ENCODE measurements at regions not wholly inside any gene's neighbourhood (a gene's known extent, or its start where the extent isn't known, plus 50 kb on each side); places are given as distances from the start of the nearest gene placed in this dataset.

DNA sequence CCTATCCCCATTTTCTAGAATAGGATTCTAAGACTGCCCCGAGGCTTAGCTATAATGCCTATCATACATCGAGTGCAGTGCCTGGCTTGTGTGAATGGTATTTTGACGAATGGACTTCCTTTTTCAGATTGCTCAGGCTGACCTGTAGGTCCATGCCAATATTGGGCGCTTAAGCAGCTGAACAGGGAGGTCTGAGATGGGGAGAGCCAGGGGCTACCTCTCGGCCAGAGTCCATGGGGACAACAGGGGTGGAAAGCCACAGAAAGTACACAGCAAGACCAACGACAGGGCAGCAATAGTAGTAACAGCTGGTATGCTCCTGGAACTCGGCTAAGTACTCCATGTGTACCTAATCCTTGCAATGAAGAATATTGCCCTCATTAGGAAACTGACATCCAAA is 91.7 kb upstream of the WSCD1 start:
- H3K9ac ChIP-seq (ENCODE audit: low read depth, low read length), result no peak overlapping the region
- H3K79me1 ChIP-seq (ENCODE audit: low read depth in 1 of 2, low read length in 2 of 2), result no peaks in the 10 kb centered on the region
- TF ChIP-seq RAD21 (IDR thresholded peaks at IDR 0.05; ENCODE audit: low read length) (no peak), NFE2L2 (IDR thresholded peaks at IDR 0.05; ENCODE audit: low read depth, low read length) (no peak), RCOR1 (IDR thresholded peaks at IDR 0.05; ENCODE audit: insufficient replicate concordance, low read length) (no peak), SMC3 (IDR thresholded peaks at IDR 0.05; ENCODE audit: low read depth, low read length) (no peak), CHD1 (IDR thresholded peaks at IDR 0.05; ENCODE audit: low read depth, low read length) (no peak), MXI1 (IDR thresholded peaks at IDR 0.05; ENCODE audit: borderline replicate concordance, low read depth, low read length) (no peak), BHLHE40 (IDR thresholded peaks at IDR 0.05; ENCODE audit: low read depth, low read length) (no peak), MAZ (IDR thresholded peaks at IDR 0.05; ENCODE audit: borderline replicate concordance, low read depth, low read length) (no peak), RFX5 (IDR thresholded peaks at IDR 0.05; ENCODE audit: low read depth, low read length) (no peak), MAFK (IDR thresholded peaks at IDR 0.05; ENCODE audit: low read depth, low read length) (no peak), CEBPB (IDR thresholded peaks at IDR 0.05; ENCODE audit: low read depth, low read length) (no peak), POLR2A (IDR thresholded peaks at IDR 0.05; ENCODE audit: low read depth, low read length) (no peak), FOS (IDR thresholded peaks at IDR 0.05; ENCODE audit: low read depth, low read length) (no peak)
- TF ChIP-seq, protein P1, sequence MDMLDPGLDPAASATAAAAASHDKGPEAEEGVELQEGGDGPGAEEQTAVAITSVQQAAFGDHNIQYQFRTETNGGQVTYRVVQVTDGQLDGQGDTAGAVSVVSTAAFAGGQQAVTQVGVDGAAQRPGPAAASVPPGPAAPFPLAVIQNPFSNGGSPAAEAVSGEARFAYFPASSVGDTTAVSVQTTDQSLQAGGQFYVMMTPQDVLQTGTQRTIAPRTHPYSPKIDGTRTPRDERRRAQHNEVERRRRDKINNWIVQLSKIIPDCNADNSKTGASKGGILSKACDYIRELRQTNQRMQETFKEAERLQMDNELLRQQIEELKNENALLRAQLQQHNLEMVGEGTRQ (IDR thresholded peaks at IDR 0.05; ENCODE audit: low read depth, low read length), result no peak
- TF ChIP-seq, protein P2, sequence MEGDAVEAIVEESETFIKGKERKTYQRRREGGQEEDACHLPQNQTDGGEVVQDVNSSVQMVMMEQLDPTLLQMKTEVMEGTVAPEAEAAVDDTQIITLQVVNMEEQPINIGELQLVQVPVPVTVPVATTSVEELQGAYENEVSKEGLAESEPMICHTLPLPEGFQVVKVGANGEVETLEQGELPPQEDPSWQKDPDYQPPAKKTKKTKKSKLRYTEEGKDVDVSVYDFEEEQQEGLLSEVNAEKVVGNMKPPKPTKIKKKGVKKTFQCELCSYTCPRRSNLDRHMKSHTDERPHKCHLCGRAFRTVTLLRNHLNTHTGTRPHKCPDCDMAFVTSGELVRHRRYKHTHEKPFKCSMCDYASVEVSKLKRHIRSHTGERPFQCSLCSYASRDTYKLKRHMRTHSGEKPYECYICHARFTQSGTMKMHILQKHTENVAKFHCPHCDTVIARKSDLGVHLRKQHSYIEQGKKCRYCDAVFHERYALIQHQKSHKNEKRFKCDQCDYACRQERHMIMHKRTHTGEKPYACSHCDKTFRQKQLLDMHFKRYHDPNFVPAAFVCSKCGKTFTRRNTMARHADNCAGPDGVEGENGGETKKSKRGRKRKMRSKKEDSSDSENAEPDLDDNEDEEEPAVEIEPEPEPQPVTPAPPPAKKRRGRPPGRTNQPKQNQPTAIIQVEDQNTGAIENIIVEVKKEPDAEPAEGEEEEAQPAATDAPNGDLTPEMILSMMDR (conservative IDR thresholded peaks at IDR 0.05; ENCODE audit: low read depth, low read length), result no peak
- TF ChIP-seq, protein P3, sequence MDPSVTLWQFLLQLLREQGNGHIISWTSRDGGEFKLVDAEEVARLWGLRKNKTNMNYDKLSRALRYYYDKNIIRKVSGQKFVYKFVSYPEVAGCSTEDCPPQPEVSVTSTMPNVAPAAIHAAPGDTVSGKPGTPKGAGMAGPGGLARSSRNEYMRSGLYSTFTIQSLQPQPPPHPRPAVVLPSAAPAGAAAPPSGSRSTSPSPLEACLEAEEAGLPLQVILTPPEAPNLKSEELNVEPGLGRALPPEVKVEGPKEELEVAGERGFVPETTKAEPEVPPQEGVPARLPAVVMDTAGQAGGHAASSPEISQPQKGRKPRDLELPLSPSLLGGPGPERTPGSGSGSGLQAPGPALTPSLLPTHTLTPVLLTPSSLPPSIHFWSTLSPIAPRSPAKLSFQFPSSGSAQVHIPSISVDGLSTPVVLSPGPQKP (IDR thresholded peaks at IDR 0.05; ENCODE audit: borderline replicate concordance, low read depth, low read length), result no peak
- BruUV-seq (replicated peaks), result no TSS peak
- no peak overlapping the region for H3K4ac ChIP-seq (ENCODE audit: low read depth, low read length)
- no CpG with 5 or more reads among the region's 7 CpGs for WGBS, 2 experiments (ENCODE audit: extremely low coverage in 2 of 2, insufficient read length in 1 of 2)
- H3K9me1 ChIP-seq (ENCODE audit: insufficient read depth, low read length), result no peaks in the 10 kb centered on the region
- H3K14ac ChIP-seq (replicated peaks; ENCODE audit: low read depth, low read length), result no peak overlapping the region
- no peak overlapping the region for H4K5ac ChIP-seq (ENCODE audit: low read depth, low read length)
- H2AK9ac ChIP-seq (replicated peaks; ENCODE audit: low read depth, low read length, poor library complexity), result no peak overlapping the region
- H3K27ac ChIP-seq (ENCODE audit: insufficient read depth, low read length), result no peak overlapping the region
- H2BK120ac ChIP-seq (ENCODE audit: low read depth, low read length), result no peak overlapping the region
- peaks cover 28% of the 10 kb centered on the region for H3K9me3 ChIP-seq (ENCODE audit: control insufficient read depth, insufficient read depth, low read length)
- no peak overlapping the region for H2AK5ac ChIP-seq (ENCODE audit: low read depth, low read length)
- ChIA-PET CTCF (no interaction called here), POLR2A (ENCODE audit: unreplicated experiment) (no interaction called here)
- no peaks in the 10 kb centered on the region for H4K20me1 ChIP-seq (ENCODE audit: insufficient read depth, low read length)
- in situ Hi-C loops (cut with MboI; ENCODE audit: low sequenced_read_pairs) (no loop called here), dilution Hi-C loops (cut with HindIII; ENCODE audit: low sequenced_read_pairs, unreplicated experiment) (no loop called here), intact Hi-C loops (cut with micrococcal nuclease) (no loop called here)
- no peaks in the 10 kb centered on the region for H3K27me3 ChIP-seq (ENCODE audit: control insufficient read depth, insufficient read depth, low read length)
- no peak overlapping the region for H2AFZ ChIP-seq (replicated peaks; ENCODE audit: low read length, poor library complexity)
- no peak overlapping the region for H3K23ac ChIP-seq (ENCODE audit: low read depth, low read length)
- H2BK5ac ChIP-seq (ENCODE audit: low read depth, low read length, poor library complexity, severe bottlenecking), result no peak overlapping the region
- H2BK20ac ChIP-seq (ENCODE audit: low read depth, low read length), result no peak overlapping the region
- H4K91ac ChIP-seq (ENCODE audit: insufficient read depth, low read depth, low read length), result no peak overlapping the region
- no peak for DNase-seq
- H3K4me1 ChIP-seq (ENCODE audit: control insufficient read depth, insufficient read depth, low read length), result no peaks in the 10 kb centered on the region
- H3K36me3 ChIP-seq (ENCODE audit: control insufficient read depth, insufficient read depth, low read length), result no peaks in the 10 kb centered on the region
- no peak overlapping the region for H3K4me2 ChIP-seq (ENCODE audit: low read depth, low read length)
- H3K4me3 ChIP-seq (ENCODE audit: insufficient read depth, low read depth, low read length), result no peak overlapping the region
- ATAC-seq (ENCODE audit: low read depth), result no peak
- no peak overlapping the region for H3K18ac ChIP-seq (ENCODE audit: low read depth, low read length)
- H2BK15ac ChIP-seq (ENCODE audit: low read depth, low read length), result no peak overlapping the region
- H4K8ac ChIP-seq (ENCODE audit: low read depth in 2 of 2, low read length in 2 of 2), result no peak overlapping the region
- no peak overlapping the region for H3K56ac ChIP-seq (ENCODE audit: extremely low read depth, insufficient read depth, low read length)
